ENCODE measurements at regions not wholly inside any gene's neighbourhood (a gene's known extent, or its start where the extent isn't known, plus 50 kb on each side); places are given as distances from the start of the nearest gene placed in this dataset.
"Not testable (repeated sequence)": the region's sequence is repeated elsewhere in the genome, so short reads cannot be mapped to it uniquely, and the experiment has no call there.

DNA sequence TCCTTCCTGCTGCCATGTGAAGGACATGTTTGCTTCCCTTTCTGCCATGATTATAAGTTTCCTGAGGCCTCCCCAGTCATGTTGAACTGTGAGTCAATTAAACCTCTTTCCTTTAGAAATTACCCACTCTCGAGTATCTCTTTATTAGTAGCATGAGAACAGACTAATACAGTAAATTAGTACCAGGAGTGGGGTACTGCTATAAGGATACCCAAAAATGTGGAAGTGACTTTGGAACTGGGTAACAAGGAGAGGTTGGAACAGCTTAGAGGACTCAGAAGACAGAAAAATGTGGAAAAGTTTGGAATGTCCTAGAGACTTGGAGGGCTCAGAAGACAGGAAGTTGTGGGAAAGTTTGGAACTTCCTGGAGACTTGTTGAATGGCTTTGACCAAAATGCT, 283.0 kb upstream of the DEPDC1 start:
- TF ChIP-seq, protein P1, sequence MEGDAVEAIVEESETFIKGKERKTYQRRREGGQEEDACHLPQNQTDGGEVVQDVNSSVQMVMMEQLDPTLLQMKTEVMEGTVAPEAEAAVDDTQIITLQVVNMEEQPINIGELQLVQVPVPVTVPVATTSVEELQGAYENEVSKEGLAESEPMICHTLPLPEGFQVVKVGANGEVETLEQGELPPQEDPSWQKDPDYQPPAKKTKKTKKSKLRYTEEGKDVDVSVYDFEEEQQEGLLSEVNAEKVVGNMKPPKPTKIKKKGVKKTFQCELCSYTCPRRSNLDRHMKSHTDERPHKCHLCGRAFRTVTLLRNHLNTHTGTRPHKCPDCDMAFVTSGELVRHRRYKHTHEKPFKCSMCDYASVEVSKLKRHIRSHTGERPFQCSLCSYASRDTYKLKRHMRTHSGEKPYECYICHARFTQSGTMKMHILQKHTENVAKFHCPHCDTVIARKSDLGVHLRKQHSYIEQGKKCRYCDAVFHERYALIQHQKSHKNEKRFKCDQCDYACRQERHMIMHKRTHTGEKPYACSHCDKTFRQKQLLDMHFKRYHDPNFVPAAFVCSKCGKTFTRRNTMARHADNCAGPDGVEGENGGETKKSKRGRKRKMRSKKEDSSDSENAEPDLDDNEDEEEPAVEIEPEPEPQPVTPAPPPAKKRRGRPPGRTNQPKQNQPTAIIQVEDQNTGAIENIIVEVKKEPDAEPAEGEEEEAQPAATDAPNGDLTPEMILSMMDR (IDR thresholded peaks at IDR 0.05): not testable (repeated sequence)
- TF ChIP-seq EP300 (IDR thresholded peaks at IDR 0.05; ENCODE audit: borderline replicate concordance in 1 of 2, low read depth in 1 of 2, low read length in 1 of 2); YY1 (IDR thresholded peaks at IDR 0.05; ENCODE audit: low read depth); JUND (IDR thresholded peaks at IDR 0.05): not testable (repeated sequence)
- TF ChIP-seq, protein P2, sequence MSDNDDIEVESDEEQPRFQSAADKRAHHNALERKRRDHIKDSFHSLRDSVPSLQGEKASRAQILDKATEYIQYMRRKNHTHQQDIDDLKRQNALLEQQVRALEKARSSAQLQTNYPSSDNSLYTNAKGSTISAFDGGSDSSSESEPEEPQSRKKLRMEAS (IDR thresholded peaks at IDR 0.05; ENCODE audit: low read depth): not testable (repeated sequence)
- TF ChIP-seq, protein P3, sequence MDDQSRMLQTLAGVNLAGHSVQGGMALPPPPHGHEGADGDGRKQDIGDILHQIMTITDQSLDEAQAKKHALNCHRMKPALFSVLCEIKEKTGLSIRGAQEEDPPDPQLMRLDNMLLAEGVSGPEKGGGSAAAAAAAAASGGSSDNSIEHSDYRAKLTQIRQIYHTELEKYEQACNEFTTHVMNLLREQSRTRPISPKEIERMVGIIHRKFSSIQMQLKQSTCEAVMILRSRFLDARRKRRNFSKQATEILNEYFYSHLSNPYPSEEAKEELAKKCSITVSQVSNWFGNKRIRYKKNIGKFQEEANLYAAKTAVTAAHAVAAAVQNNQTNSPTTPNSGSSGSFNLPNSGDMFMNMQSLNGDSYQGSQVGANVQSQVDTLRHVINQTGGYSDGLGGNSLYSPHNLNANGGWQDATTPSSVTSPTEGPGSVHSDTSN (IDR thresholded peaks at IDR 0.05): not testable (repeated sequence)

All from SK-N-SH (cell line).